GM10248 (cell line): ENCODE measurements at regions not wholly inside any gene's neighbourhood (a gene's known extent, or its start where the extent isn't known, plus 50 kb on each side); places are given as distances from the start of the nearest gene placed in this dataset.

ENCODE experiments used
- CTCF ChIA-PET: fragments of 300-600 bp; sonication (Branson Sonifier 250); formaldehyde crosslinking; extraction: SDS; loops from one replicate; lab custom pipeline; 2021; ENCODE audit warnings: antibody characterized with exemption; lab: Yijun Ruan, JAX
- POLR2A ChIA-PET: fragments of 350-650 bp; sonication (Branson Sonifier 250); formaldehyde crosslinking; extraction: SDS; loops from one replicate; lab custom pipeline; 2020; ENCODE audit warnings: antibody characterized with exemption; lab: Yijun Ruan, JAX
- DNase-seq: peaks from one replicate; pipeline ENCODE4 v3.0.0; 2012; ENCODE audit errors: extremely low spot score
- CTCF ChIP-seq: IDR thresholded peaks from 2 replicates; pipeline ENCODE4 v1.5.1; 2012; ENCODE audit warnings: mild to moderate bottlenecking, low read depth; ENCODE audit errors: extremely low read depth, missing control alignments, control extremely low read depth

- ChIA-PET POLR2A (no interaction called here), CTCF (no interaction called here)
Measured at GRCh38 chr1:14182856-14183255, 415.6 kb upstream of the KAZN start.

GRCh38 chr1:14183329-14183728 is 415.2 kb upstream of the KAZN start:
- CTCF ChIA-PET, result no interaction called here
- no peak for TF ChIP-seq CTCF
- no peak for DNase-seq
- POLR2A ChIA-PET, result no interaction called here

More at GRCh38 chr1:14182856-14183255, 415.6 kb upstream of the KAZN start:
- no peak for TF ChIP-seq CTCF
- no peak for DNase-seq

DNA sequence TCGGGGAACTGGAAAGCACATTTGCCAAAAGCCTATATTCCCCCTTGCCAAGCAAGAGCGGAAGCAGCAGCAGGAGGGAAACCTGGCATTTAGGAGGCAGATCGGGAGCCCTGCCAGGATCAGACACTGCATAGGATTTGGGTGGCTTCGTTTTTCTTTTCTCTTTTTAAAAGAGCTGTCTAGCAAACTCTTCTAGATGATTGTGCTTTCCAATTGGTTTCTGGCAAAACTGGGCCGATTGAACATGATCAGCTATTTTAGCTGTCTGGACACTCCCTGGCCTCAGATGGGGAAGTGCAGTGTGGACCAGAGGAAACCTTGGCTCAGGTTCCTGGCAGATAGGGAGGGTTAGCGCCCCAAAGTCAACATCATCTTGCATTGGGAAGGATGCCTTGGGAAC is 414.0 kb upstream of the KAZN start:
- POLR2A ChIA-PET, result no interaction called here
- no peak for DNase-seq
- TF ChIP-seq CTCF, result no peak
- CTCF ChIA-PET, result no interaction called here

- CTCF ChIA-PET, result no interaction called here
- TF ChIP-seq CTCF, result no peak
- no peak for DNase-seq
- POLR2A ChIA-PET, result no interaction called here
Measured at GRCh38 chr1:14189381-14189780, 409.1 kb upstream of the KAZN start.

DNA sequence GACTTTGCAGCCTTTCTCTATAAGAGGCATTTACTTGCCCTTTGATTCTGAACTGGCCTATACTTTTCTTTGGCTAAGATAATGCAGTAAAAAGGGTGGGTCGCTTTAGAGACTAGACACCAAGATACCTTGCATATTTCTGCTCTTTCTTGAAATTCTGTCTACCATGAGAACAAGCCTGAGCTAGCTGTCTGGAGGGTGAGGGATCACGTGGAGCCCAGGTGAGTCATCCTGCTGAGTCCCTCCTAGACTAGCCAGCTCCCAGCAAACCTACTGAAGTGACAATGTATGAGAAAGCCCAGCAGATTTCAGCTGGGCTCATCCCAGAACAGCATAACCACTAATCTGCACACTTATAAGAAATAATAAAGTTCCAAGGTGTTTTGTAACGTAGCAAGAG is 408.0 kb upstream of the KAZN start:
- CTCF ChIA-PET, result interaction anchor here (1.3 kb wide), 1 partner anchor 45 kb away, joined by 3 read pairs; no protein-coding TSS in a partner anchor
- POLR2A ChIA-PET, result no interaction called here
- no peak for DNase-seq
- no peak for TF ChIP-seq CTCF

DNA sequence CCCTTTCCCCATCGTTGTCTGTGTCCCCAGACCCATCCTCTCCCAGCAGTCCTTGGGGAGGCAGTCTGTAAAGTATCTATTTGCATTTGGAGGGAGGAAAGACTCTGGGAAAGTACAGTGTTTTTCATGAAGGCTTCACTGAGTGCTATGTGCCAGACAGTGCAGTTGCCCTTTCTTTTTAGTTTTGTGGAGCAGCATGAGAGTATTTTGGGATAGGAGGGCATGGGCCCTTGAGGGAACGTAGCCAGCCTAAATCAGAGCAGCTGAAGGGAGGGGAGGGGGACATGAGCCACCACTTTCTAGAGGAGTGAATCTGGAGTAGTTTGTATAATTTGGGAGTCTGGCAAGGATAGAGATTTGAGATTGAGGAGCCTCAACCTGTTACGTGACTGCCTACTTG is 404.0 kb upstream of the KAZN start:
- ChIA-PET POLR2A (no interaction called here), CTCF (no interaction called here)
- DNase-seq, result no peak
- TF ChIP-seq CTCF, result no peak

- CTCF ChIA-PET, result no interaction called here
- POLR2A ChIA-PET, result no interaction called here
- DNase-seq, result no peak
- TF ChIP-seq CTCF, result no peak
Measured at GRCh38 chr1:14205066-14205465, 393.4 kb upstream of the KAZN start.
